Brain microvascular endothelial cell (primary cell): ENCODE measurements at regions not wholly inside any gene's neighbourhood (a gene's known extent, or its start where the extent isn't known, plus 50 kb on each side); places are given as distances from the start of the nearest gene placed in this dataset.

ENCODE experiments used
- DNase-seq: peaks from one replicate; pipeline ENCODE4 v3.0.0-alpha.2; 2020
- H3K27ac ChIP-seq: fragments of 250-450 bp; sonication (Bioruptor Pico); 2 replicates; pipeline ENCODE4 v1.5.1; 2020; ENCODE audit warnings: mild to moderate bottlenecking, moderate library complexity
- H3K27me3 ChIP-seq: fragments of 250-450 bp; sonication (Bioruptor Pico); replicated peaks from 2 replicates; pipeline ENCODE4 v1.5.1; 2020; ENCODE audit warnings: mild to moderate bottlenecking
- H3K36me3 ChIP-seq: fragments of 250-450 bp; sonication (Bioruptor Pico); replicated peaks from 2 replicates; pipeline ENCODE4 v1.5.1; 2020; ENCODE audit warnings: mild to moderate bottlenecking
- H3K4me3 ChIP-seq: 2 replicates; pipeline ENCODE4 v1.5.1; 2011; ENCODE audit warnings: low read depth, mild to moderate bottlenecking, control low read depth, low read length, moderate library complexity
- CTCF ChIP-seq: IDR thresholded peaks from 2 replicates; pipeline ENCODE4 v1.5.1; 2011; ENCODE audit warnings: low read depth, mild to moderate bottlenecking, moderate library complexity, low read length, control low read depth, inconsistent platforms; ENCODE audit errors: missing control alignments
- in situ Hi-C: cut with HindIII; loops from 2 replicates; pipeline ENCODE4 v1.10.0; 2017; ENCODE audit warnings: low sequenced_read_pairs, low pct_ligation_motif_present

- no peak overlapping the region for H3K27ac ChIP-seq
- H3K4me3 ChIP-seq: no peak overlapping the region
- no peak for DNase-seq
- no peaks in the 10 kb centered on the region for H3K27me3 ChIP-seq
- no peak for TF ChIP-seq CTCF
- no peaks in the 10 kb centered on the region for H3K36me3 ChIP-seq
- in situ Hi-C loops: no loop called here
Observed at GRCh38 chr13:91086936-91087716, 260.4 kb upstream of the MIR17HG start.

- Histone ChIP-seq H3K27me3 (no peaks in the 10 kb centered on the region), H3K27ac (no peak overlapping the region), H3K4me3 (no peak overlapping the region), H3K36me3 (no peaks in the 10 kb centered on the region)
- DNase-seq: no peak
- TF ChIP-seq CTCF: no peak
- in situ Hi-C loops: no loop called here
Observed at GRCh38 chr13:91097269-91097668, 250.2 kb upstream of the MIR17HG start.

- in situ Hi-C loops: no loop called here
- H3K4me3 ChIP-seq: no peak overlapping the region
- no peak for DNase-seq
- H3K27me3 ChIP-seq: no peaks in the 10 kb centered on the region
- H3K36me3 ChIP-seq: no peaks in the 10 kb centered on the region
- TF ChIP-seq CTCF: no peak
- H3K27ac ChIP-seq: no peak overlapping the region
Observed at GRCh38 chr13:91099877-91100276, 247.6 kb upstream of the MIR17HG start.

- TF ChIP-seq CTCF: no peak
- no peak overlapping the region for H3K4me3 ChIP-seq
- DNase-seq: no peak
- H3K27me3 ChIP-seq: no peaks in the 10 kb centered on the region
- in situ Hi-C loops: no loop called here
- no peaks in the 10 kb centered on the region for H3K36me3 ChIP-seq
- no peak overlapping the region for H3K27ac ChIP-seq
Observed at GRCh38 chr13:91100944-91101343, 246.5 kb upstream of the MIR17HG start.

GRCh38 chr13:91101381-91101780 lies 246.1 kb upstream of the MIR17HG start:
- H3K36me3 ChIP-seq: no peaks in the 10 kb centered on the region
- DNase-seq: no peak
- H3K4me3 ChIP-seq: no peak overlapping the region
- H3K27me3 ChIP-seq: no peaks in the 10 kb centered on the region
- H3K27ac ChIP-seq: no peak overlapping the region
- TF ChIP-seq CTCF: no peak
- in situ Hi-C loops: no loop called here

DNA sequence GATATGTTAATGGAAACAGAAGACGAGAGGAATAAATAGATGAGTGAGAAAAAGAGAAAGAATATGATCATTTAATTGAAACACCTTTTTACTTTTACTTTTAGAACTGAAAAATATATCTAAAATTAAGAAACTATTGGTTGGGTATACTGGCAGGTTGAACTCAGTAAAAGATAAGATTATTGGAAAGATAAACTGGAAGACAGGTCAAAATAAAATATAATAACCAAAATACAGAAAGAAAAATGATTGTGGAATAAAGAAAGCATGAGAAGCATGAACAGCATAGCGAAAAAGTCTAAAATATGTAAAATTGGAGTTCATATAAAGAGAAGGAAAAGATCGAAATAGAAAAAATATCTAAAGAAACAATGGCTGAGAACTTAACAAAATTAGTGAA lies 242.2 kb upstream of the MIR17HG start:
- TF ChIP-seq CTCF: no peak
- Histone ChIP-seq H3K27me3 (no peaks in the 10 kb centered on the region), H3K27ac (no peak overlapping the region), H3K4me3 (no peak overlapping the region), H3K36me3 (no peaks in the 10 kb centered on the region)
- DNase-seq: no peak
- in situ Hi-C loops: no loop called here
